ENCODE measurements at regions not wholly inside any gene's neighbourhood (a gene's known extent, or its start where the extent isn't known, plus 50 kb on each side); places are given as distances from the start of the nearest gene placed in this dataset.
A peak's percentile ranks its signal among the peaks of the same experiment; 100 is the strongest.
"Not testable (repeated sequence)": the region's sequence is repeated elsewhere in the genome, so short reads cannot be mapped to it uniquely, and the experiment has no call there.

DNA sequence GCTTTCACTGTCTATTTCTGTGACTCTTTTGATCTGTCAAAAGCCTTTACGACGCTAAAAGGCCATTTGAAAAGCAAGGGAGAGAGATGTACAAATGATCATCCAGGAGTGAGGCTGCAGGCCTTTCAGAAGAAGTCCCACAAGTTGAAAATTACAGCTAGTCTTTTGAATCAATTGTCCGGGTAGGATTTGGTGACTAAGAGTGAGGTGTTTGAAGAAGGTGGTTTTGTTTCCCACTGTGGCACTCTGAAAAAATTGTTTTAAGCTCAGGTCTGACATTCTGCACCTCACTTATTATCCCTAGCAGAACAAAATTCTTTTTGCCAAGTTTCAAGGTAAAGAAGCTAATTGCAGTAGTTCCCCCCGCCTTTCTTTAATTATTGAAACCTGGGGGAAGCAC lies 50.8 kb upstream of the TMEM108 start:
- no peak for DNase-seq (ENCODE audit: low read depth in 4 of 4, low spot score in 3 of 4)

DNA sequence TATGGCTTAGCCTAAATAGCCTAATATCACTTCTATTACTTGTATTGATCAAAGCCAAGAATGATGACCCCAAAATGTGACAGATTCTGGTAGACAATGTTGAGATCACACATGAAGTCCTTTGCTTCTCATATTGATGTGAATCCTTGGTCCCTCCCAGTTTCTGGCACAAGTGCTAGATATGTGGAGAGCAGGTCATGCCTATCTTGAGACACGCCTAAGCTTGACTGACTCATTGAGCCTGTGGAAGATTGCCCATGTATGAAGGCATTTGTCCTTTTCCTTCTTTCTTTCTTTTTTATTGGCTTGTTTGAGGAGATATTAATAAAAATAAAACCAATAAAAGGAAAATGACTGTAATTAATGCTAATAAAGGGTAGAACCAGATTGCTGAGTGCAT lies 54.0 kb upstream of the TMEM108 start:
- DNase-seq (ENCODE audit: low read depth in 4 of 4, low spot score in 3 of 4): no peak

DNA sequence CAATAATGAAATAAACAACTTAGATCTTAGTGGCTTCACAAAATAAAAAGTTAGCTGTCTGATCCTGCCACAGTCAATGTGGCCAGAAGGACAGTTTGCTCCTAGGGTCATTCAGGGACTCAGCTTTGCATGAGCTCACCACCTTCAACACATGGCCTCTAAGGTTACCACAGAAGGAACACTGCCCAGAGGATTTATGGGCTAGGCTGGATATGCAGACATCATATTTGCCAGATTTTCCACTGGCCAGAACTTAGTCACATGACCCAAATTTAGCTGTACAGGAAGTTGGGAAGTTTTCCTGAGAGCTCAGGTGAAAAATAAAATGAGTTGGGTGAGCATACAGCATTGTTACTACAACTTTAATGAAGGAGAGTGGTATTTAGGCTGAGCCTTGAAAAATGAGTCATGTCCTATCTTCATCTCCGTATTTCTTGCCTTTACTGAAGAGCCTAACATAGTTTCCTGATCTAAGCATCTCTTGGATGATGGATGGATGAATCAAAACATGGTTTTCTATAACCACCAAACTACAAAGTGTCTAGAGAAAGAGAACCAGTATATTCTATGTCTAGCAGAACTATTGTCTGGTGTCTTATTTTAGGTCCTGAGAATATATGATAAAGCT lies 54.9 kb upstream of the TMEM108 start:
- no peak for DNase-seq (ENCODE audit: low read depth in 4 of 4, low spot score in 3 of 4)

DNA sequence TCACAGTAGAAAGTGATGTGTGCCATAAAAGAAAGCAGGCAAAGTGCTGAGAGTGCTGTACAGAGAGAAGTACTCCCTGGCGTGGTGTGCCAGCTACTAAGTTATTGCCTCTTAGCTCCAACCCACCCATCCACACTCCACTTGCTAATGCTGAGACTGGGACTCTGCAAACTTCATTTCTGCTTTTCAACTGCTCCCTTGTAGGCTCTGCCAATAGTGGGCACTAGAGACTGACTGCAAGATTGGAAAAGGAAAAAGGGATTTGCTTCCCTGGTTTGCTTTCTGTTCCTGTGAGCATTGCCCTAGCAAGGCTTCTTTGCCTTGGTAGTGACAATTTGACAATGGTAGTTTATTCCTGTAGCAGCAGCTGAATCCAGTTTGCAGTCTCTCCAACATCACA lies 56.5 kb upstream of the TMEM108 start:
- no peak for DNase-seq (ENCODE audit: low read depth in 4 of 4, low spot score in 3 of 4)

DNA sequence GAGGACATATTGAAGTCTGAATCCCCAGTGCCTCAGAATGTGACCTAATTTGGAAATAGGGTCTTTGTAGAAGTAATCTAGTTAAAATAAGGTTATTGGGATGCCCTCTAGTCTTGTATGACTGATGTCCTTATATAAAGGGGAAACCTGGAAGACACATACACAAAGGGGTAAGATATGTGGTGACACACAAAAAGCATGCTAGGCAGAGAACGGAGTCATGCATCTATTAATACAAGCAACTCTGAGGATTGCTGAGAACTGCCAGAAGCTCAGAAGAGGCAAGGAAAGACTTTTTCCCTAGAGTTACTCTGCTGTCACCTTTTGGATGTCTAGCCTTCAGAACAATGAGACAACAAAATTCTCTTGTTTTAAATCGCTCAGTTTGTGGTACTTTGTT lies 58.1 kb upstream of the TMEM108 start:
- DNase-seq (ENCODE audit: low read depth in 4 of 4, low spot score in 3 of 4): no peak

DNA sequence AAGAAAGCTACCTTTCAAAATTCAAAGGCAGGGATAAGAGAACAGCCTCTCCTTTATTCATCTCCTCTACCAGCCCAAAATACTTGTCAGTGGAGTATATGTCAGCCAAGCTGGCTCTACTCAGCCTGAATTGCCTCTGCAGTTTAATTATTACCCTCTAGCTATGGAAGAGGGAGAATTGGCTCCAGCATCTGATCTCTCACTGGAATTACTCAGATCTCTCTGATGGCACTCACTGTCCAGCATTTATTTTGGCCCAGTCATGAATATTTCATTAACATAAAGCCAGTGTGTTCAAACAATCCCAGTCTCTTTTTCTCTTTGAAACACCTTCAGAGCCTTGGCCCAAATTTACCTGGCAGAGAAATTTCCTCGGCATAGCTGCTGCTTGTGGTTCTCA lies 58.6 kb upstream of the TMEM108 start:
- no peak for DNase-seq (ENCODE audit: low read depth in 4 of 4, low spot score in 3 of 4)

DNA sequence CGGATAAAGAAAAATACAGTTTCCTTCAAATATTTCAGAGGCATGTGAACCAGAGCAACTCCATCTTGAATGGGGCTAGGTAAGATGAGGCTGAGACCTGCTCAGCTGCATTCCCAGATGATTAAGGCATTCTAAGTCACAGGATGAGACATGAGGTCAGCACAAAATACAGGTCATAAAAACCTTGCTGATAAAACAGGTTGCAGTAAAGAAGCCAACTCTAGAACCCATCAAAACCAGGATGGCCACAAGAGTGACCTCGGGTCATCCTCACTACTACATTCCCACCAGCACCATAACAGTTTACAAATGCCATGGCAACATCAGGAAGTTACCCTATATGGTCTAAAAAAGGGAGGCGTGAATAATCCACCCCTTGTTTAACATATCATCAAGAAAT lies 59.2 kb upstream of the TMEM108 start:
- DNase-seq (ENCODE audit: low read depth in 4 of 4, low spot score in 3 of 4): not testable (repeated sequence)

DNA sequence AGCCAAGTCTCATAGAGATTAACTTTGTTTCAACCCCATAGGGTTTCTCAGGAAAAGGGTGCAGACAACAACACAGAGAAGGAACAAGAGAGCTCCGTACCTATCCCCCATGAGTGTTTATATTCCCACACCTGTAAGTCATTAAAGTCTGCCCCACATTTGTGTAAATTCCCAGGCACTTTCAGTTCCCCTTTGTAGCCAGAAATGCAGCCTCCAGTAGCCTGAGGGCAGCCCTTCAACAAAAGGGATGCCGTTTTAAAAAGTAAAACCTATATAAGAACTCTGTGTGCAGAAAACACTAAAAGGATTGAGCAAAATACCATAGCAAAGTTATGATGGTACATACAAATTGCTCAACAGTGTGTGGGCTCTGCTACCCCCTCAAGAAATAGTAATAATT lies 59.7 kb upstream of the TMEM108 start:
- DNase-seq (ENCODE audit: low read depth in 4 of 4, low spot score in 3 of 4): no peak

DNA sequence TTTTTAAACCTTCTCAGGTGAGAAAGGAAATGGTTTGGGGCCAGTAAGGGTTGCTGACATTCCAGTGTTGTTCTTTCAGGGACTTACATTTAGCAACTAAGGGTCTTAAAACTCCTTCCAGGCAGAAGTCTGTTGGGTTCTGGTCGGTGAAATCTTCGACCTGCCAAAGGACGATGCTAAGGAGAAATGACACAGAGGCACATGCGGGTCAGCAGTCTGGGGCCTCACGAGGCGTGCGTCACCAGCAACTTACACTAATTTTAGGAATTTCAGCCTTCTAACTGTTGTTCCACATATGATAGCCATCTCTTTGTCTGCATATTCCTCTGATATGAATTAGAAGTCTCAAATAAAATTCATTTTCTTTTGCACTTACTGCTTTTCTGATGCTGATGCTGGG lies 64.1 kb upstream of the TMEM108 start:
- DNase-seq (ENCODE audit: low read depth in 4 of 4, low spot score in 3 of 4): no peak

DNA sequence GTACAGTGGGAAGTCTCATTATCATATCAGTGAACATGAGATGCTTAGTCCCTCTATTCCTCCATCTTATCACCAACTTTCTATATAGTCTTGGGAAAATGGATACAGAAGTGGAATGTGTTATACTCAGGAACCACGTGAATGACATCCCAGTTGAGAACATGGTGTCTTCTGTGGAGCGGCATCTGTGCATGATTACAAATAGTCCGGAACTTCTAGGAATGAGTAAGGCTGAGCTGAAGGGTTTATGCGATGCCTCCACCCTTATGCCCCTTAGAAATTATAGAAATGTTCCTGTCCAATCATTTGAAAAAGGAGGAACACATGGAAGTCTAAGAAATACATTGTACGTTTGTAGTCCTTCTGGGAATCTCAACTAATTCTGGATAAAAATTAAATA lies 64.8 kb upstream of the TMEM108 start:
- DNase-seq (ENCODE audit: low read depth in 4 of 4, low spot score in 3 of 4): no peak

DNA sequence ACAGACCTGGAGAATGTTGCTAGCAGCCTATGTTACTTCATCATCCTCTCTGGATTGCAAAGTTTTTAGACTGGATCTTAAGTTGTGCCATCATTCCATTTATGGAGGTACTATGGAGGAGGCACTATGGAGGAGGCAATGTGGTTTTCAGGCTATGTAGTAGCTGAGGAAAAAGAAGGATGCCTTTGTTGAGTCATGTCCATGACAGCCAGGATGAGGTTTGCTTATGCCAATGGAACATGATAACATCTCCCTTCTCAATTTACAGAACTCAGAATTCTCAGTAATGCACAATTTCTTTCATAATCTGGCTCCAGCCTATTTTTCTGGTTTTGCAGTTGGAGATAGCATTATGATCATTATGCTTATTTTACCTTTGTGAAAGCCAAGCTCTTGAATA lies 65.9 kb upstream of the TMEM108 start:
- no peak for DNase-seq (ENCODE audit: low read depth in 4 of 4, low spot score in 3 of 4)

DNA sequence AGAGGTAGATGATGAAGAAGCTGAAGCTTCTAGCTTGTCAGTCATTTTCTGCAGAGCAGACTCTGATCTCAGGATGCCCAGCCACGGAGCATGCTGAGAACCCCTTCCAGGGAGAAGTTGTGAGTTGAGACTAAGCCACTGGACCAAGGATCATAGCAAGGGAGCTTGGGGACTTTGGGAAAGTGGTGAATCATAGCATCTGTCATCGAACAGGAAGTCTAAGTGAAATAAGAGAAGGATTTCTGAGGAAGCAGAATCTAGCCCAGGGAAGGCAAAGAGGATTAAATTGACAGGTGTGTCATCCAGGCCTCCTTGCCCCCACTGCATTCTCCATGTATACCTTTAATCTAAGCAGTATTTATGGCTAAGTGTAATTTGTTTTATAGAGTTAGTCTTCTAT lies 71.8 kb upstream of the TMEM108 start:
- no peak for DNase-seq (ENCODE audit: low read depth in 4 of 4, low spot score in 3 of 4)

DNA sequence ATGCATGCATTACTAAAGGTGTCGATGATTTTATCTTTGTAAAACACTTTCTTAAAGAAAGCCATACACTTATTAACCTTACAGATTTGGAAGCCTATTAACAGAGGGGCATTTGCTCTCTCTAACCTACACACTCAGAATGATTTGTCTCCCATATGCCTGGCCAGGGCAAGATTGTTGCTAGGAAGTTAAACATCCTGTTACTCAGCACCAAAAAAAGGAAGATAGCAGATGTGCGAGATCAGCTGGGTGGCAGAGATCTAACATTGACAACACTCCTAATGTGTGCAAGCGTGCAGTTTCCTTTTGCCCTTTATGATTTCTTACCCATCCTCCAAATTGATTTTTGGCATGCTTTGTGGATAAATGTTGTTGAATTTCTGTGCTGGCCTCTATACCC lies 73.9 kb upstream of the TMEM108 start:
- DNase-seq (ENCODE audit: low read depth in 4 of 4, low spot score in 3 of 4): no peak

DNA sequence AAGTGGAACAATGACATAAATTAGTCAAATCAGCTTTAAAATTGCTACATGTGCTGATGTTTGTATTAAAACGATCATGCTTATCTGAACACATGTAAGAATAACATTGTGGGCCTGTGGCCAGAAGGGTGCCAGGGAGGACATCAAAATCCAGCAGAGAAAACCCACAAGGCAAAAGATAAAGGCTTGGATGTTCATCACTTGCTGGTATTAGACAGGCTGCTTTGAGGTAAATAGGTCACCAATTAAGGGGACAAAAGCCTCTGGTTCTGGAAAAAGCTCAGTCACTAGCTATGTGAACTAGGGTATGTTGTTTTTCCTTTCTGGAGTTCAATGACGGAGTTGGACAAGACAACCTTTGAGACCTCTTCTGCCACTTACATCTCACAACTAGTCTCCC lies 74.4 kb upstream of the TMEM108 start:
- DNase-seq (ENCODE audit: low read depth in 4 of 4, low spot score in 3 of 4): no peak

DNA sequence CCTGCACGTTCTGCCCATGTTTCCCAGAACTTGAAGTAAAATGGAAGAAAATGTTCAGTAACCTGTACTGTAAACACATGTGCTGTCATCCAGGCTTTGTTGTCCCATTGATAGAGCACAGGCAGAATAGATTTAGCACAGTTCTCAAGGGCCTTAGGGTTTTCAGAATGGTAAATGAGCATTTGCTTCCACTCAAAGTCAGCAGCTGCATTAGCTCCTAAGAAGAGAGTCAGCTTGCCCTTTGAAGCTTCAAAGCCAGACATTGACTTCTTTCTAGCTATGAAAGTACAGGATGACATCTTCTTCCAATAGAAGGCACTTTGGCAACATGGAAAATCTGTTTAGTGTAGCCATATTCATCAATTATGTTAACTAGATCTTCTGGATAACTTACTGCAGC lies 76.2 kb upstream of the TMEM108 start:
- peak in 1 of 4 donors; percentile 18 for DNase-seq (ENCODE audit: low read depth in 4 of 4, low spot score in 3 of 4)

DNA sequence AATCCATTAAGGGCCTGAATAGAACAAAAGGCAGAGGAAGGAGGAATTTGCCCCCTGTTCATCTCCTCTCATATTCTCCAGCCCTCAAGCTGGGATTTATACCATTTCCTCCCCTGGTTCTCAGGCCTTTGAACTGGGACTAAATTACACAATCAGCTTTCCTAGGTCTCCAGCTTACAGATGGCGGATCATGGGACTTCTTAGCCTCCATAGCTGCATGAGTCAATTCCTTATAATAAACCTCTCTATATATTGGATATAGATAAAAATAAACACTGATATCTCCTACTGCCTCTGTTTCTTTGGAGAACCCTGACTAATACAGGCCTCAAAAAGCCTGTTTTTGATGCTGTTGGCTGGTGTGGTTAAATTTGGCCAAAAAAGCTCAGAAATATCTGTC lies 84.5 kb upstream of the TMEM108 start:
- no peak for DNase-seq (ENCODE audit: low read depth in 4 of 4, low spot score in 3 of 4)

DNA sequence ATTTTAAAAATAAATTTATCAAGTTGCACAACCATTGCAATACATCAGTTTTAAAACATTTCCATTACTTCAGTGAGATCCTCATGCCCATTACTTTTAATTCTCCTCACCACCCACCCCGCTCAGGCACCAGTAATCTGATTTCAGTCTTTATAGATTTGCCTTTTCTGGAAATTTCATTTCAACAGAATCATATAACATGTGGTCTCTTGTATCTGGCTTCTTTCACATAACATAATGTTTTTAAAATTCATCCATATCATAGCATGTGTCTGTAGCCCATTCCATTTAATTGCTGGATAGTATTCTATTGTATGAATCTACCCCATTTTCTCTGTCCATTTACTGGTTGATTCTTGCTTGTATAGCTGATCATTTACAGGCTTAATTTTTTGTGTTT lies 110.3 kb upstream of the TMEM108 start:
- no peak for DNase-seq (ENCODE audit: low read depth in 4 of 4, low spot score in 3 of 4)

DNA sequence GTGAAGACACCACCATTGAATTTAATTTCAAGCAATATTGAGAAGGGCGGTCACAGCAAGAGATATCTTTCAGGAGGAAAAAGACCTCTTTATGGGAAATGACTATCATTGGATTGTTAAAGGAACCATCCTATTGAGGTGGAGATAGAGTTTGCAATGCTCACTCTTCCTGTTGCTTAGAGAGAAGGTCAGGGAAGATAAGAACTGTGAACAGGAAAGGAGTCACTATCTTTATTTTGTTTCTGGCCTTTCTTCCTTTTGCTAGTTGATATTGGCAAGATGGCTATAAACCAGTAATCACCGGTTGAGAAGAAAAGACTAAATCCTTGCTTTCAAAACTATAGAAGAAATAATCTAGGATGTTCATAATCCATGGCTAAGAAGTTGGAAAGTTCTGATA lies 112.1 kb upstream of the TMEM108 start:
- DNase-seq (ENCODE audit: low read depth in 4 of 4, low spot score in 3 of 4): no peak

DNA sequence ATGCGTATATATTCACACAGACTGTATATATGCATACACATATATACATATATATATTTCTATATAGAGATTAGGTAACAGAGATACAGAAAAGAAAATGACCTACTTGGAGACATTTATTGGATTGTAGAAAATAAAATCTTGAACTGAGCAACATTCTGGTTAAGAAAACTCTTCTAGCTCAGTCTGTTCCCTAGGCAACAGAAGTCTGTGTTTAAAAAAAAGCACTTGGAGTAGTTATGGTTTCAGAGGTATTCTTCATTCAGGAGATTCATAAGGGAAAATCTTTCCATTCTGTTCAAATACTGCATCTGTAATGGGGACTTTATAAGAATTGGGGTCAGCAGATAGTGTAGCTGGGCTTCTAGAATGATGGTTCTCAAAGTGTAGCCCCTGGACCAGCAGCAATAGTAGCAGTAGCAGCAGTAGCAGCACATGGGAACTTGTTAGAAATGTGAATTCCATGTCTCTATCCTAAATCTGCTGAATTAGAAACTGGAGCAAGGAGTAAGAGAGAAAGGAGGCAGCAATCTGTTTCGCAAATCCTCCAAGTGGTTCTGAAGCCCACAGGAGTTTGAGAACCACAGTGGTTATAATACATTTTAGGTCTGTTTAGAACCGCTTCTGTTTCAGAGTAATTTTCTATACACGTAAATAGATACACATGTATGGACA lies 112.8 kb upstream of the TMEM108 start:
- no peak for DNase-seq (ENCODE audit: low read depth in 4 of 4, low spot score in 3 of 4)

DNA sequence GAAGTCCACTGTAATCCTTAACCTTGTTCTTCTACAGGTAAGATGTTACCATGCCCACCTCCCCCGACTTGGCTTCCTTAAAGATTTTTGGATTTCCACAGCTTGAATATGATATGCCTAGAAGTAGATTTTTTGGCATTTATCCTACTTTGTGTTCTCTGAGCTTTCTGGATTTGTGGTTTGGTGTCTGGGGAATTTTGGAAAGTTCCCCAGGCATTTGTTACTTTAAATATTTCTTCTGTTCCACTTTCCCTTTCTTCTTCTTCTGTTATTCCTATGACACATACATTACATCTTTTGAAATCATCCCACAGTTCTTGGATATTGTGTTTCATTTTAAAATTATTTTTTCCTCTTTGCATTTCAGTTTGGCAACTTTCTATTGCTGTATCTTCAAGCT lies 122.1 kb upstream of the TMEM108 start:
- no peak for DNase-seq (ENCODE audit: low read depth in 4 of 4, low spot score in 3 of 4)

DNA sequence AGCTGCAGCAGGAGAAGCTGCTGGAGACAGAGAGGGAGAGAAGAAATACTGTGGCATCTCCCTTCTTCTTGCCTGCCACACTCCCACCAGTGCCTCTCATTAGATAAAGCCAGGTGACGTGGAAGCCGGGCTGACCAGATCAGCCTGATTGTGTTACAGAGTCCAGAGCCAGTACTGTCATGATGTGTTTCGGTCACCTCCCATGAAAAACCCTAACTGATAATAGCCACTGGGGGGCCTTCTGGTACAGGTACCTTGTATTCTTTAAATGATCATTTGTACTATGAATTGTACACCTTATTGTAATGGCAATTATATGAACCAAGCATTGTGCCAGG lies 125.8 kb upstream of the TMEM108 start:
- DNase-seq (ENCODE audit: low read depth in 4 of 4, low spot score in 3 of 4): no peak

DNA sequence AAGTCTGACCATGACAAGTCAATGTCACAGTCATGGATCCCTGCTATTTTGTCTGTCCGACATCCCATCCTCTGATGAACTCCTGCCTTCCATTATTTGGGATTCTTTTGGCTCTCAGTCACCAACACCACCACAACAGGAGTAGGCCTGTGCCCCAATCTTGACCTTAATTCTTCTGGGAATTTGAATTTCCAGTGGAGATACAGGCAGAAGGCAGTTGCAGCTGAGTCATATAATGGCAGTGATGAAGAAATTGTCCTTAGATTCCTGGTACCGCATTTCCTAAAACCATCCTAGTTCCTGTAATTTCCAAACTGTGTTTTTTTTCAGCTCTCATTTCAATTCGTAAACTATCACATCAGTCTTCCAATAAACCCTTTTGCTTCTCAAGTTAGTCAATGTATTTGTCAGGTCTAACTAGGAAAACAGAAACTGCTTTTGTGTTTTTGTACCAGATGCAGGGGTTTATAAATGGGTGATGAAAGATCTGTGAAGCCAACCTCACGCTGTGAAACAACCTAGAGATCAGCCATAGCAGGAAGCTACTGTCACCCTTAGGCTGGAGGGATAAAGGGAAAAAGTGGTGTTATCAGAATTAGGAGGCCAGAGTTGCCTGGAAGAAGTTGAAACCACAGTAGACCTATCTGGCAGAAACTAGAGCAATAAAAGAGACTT lies 126.3 kb upstream of the TMEM108 start:
- no peak for DNase-seq (ENCODE audit: low read depth in 4 of 4, low spot score in 3 of 4)
